NB4 (cell line): ENCODE measurements at regions not wholly inside any gene's neighbourhood (a gene's known extent, or its start where the extent isn't known, plus 50 kb on each side); places are given as distances from the start of the nearest gene placed in this dataset.

Source experiments
- CTCF ChIP-seq: IDR thresholded peaks from one replicate; pipeline ENCODE4 v1.5.1; 2012; ENCODE audit warnings: low read depth, low read length
- MAX ChIP-seq: IDR thresholded peaks from 2 replicates; pipeline ENCODE4 v1.6.1; 2011; ENCODE audit warnings: low read depth, low read length
- MYC ChIP-seq: IDR thresholded peaks from 2 replicates; pipeline ENCODE4 v1.6.1; 2011; ENCODE audit warnings: low read depth, low read length
- POLR2A ChIP-seq: IDR thresholded peaks from 2 replicates; pipeline ENCODE4 v1.6.1; 2011; ENCODE audit warnings: mild to moderate bottlenecking; ENCODE audit not compliant: insufficient read length; ENCODE audit errors: extremely low read depth

- TF ChIP-seq CTCF = no peak
- TF ChIP-seq MAX = no peak
- no peak for TF ChIP-seq POLR2A
- no peak for TF ChIP-seq MYC
Observed at GRCh38 chr3:147807776-147808175, 398.6 kb downstream of the ZIC1 start.
